Subcutaneous abdominal adipose tissue (tissue), 5 donors: ENCODE measurements at regions not wholly inside any gene's neighbourhood (a gene's known extent, or its start where the extent isn't known, plus 50 kb on each side); places are given as distances from the start of the nearest gene placed in this dataset.
"Not testable (repeated sequence)": the region's sequence is repeated elsewhere in the genome, so short reads cannot be mapped to it uniquely, and the experiment has no call there.

ENCODE experiments used
- H3K27ac ChIP-seq: one replicate; pipeline ENCODE4 v1.7.0; 2013; ENCODE audit warnings: low read depth, mild to moderate bottlenecking, inconsistent platforms, low read length, moderate library complexity
- H3K27me3 ChIP-seq, 5 donors: one replicate each; pipeline ENCODE4 v1.7.0; 2013; ENCODE audit warnings: low read length in 5 of 5, inconsistent platforms in 1 of 5; ENCODE audit not compliant: control insufficient read depth in 5 of 5, insufficient read depth in 4 of 5
- H3K36me3 ChIP-seq, 5 donors: one replicate each; pipeline ENCODE4 v1.7.0; 2013; ENCODE audit warnings: low read length in 5 of 5; ENCODE audit not compliant: control insufficient read depth in 5 of 5, insufficient read depth in 5 of 5
- H3K4me1 ChIP-seq, 5 donors: one replicate each; pipeline ENCODE4 v1.7.0; 2013; ENCODE audit warnings: low read length in 5 of 5, mild to moderate bottlenecking in 3 of 5, moderate library complexity in 1 of 5; ENCODE audit not compliant: control insufficient read depth in 5 of 5, insufficient read depth in 5 of 5
- H3K4me3 ChIP-seq, 5 donors: one replicate each; pipeline ENCODE4 v1.7.0; 2013; ENCODE audit warnings: low read length in 5 of 5, low read depth in 1 of 5
- H3K9ac ChIP-seq, 5 donors: one replicate each; pipeline ENCODE4 v1.7.0; 2013; ENCODE audit warnings: low read length in 5 of 5, mild to moderate bottlenecking in 4 of 5, moderate library complexity in 3 of 5
- H3K9me3 ChIP-seq, 5 donors: one replicate each; pipeline ENCODE4 v1.7.0; 2013; ENCODE audit warnings: low read length in 5 of 5; ENCODE audit not compliant: control insufficient read depth in 5 of 5
- donor health status: healthy.
- donor health status: healthy.
- donor health status: healthy.
- donor health status: healthy.
- donor health status: healthy.

GRCh38 chr4:49322610-49323572 lies 336.8 kb downstream of the CWH43 start:
- H3K4me3 ChIP-seq, H3K9ac ChIP-seq, H3K36me3 ChIP-seq, H3K27ac ChIP-seq, H3K4me1 ChIP-seq, H3K27me3 ChIP-seq: not testable (repeated sequence)
- H3K9me3 ChIP-seq, result peaks cover 0 to 14% (median 5%) of the 10 kb centered on the region in 5 donors

- not testable (repeated sequence) for H3K27me3 ChIP-seq, H3K4me1 ChIP-seq, H3K4me3 ChIP-seq, H3K9ac ChIP-seq, H3K27ac ChIP-seq, H3K36me3 ChIP-seq
- peaks cover 0 to 14% (median 5%) of the 10 kb centered on the region in 5 donors for H3K9me3 ChIP-seq
These were observed 337.5 kb downstream of the CWH43 start for GRCh38 chr4:49323573-49323940.
